ENCODE measurements at regions not wholly inside any gene's neighbourhood (a gene's known extent, or its start where the extent isn't known, plus 50 kb on each side); places are given as distances from the start of the nearest gene placed in this dataset.

DNA sequence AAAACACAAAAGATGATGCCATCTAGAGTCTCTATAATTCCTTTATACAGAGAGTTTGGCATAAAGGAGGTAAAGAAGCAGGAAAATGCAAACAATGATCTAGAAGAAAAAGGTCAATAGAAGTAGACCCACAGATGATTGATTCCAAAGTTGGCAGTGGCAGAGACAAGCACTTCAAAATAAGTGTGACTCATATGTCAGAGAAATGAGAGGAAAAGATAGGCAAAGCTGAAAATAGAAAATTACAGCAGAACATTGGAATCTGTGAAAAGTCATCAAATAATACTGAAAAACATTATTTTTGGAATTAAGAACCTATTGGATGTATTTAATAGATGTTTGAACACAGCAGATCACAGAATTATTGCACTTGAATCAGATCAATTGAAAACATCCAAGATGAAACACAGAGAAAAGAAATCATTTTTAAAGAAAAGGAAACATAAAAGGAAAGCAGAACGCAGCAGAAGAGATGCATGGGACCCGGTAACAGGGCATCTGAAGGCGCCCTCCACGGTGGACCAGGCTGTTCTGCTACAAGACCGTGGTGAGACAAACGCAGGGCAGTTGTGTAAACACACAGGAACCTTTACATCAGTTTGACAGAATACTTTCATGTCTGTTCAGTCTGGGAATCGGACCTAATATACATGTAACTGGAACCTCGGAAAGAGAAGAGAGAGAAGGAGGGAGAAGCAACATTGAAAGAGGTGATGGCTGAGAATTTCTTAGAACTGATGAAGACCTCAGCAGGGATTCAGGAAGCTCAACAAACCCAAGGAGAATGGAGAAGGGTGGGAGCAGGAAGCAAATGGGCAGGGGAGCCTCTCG is 74.6 kb upstream of the GPC1 start:
- Mint-ChIP-seq H3K27me3 (peaks cover 4 to 6% of the 10 kb centered on the region in 2 donors), H3K4me1 (no peaks in the 10 kb centered on the region), H3K9me3 (peaks cover 6 to 9% (median 7%) of the 10 kb centered on the region in 5 donors), H3K4me3 (no peak overlapping the region), H3K27ac (no peak overlapping the region), H3K36me3 (no peaks in the 10 kb centered on the region)
- no peaks in the 10 kb centered on the region for H3K4me1 ChIP-seq (ENCODE audit: insufficient read depth, low read length)
- POLR2A ChIA-PET = no interaction called here
- H3K9me3 ChIP-seq (ENCODE audit: low read length) = no peaks in the 10 kb centered on the region
- H3K27me3 ChIP-seq (ENCODE audit: insufficient read depth, low read length, poor library complexity, severe bottlenecking) = no peaks in the 10 kb centered on the region
- H3K27ac ChIP-seq (ENCODE audit: low read depth, low read length) = no peak overlapping the region
- DNase-seq = no peak
- no peak overlapping the region for H3K4me3 ChIP-seq (ENCODE audit: low read length)
- CTCF ChIA-PET = no interaction called here
- no peaks in the 10 kb centered on the region for H3K36me3 ChIP-seq (ENCODE audit: insufficient read depth, low read length)

DNA sequence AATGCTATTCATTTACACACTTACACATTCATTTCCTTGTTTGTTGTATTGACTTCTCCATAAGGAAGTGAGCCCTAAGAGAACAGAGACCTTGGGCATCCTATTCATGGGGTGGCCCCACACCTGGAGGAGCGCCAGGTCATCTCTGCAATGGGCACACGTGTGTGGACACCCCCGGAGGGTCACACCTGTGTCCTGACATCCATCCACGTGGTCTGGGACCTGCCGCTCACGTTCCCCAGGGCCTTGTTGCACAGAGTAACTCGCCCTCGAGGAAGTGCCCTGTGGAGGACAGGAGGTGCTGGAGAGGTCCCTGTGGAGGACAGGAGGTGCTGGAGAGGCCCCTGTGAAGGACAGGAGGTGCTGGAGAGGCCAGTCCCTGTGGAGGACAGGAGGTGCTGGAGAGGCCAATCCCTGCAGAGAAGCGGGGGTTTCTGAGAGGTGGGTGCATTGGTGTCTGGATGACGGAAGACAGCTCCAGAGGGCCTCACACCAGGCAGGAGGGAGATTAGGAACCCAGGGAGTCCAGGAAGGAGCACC is 73.2 kb upstream of the GPC1 start:
- ChIA-PET CTCF (no interaction called here), POLR2A (no interaction called here)
- H3K27me3 Mint-ChIP-seq = peaks cover 0 to 1% of the 10 kb centered on the region in 2 donors
- H3K4me1 Mint-ChIP-seq = no peaks in the 10 kb centered on the region
- no peak for DNase-seq
- Histone ChIP-seq H3K9me3 (ENCODE audit: low read length) (no peaks in the 10 kb centered on the region), H3K4me3 (ENCODE audit: low read length) (no peak overlapping the region), H3K27me3 (ENCODE audit: insufficient read depth, low read length, poor library complexity, severe bottlenecking) (no peaks in the 10 kb centered on the region), H3K27ac (ENCODE audit: low read depth, low read length) (no peak overlapping the region), H3K4me1 (ENCODE audit: insufficient read depth, low read length) (no peaks in the 10 kb centered on the region), H3K36me3 (ENCODE audit: insufficient read depth, low read length) (no peaks in the 10 kb centered on the region)
- peaks cover 6 to 9% (median 7%) of the 10 kb centered on the region in 5 donors for H3K9me3 Mint-ChIP-seq
- no peak overlapping the region for H3K27ac Mint-ChIP-seq
- H3K36me3 Mint-ChIP-seq = no peaks in the 10 kb centered on the region
- no peak overlapping the region for H3K4me3 Mint-ChIP-seq

DNA sequence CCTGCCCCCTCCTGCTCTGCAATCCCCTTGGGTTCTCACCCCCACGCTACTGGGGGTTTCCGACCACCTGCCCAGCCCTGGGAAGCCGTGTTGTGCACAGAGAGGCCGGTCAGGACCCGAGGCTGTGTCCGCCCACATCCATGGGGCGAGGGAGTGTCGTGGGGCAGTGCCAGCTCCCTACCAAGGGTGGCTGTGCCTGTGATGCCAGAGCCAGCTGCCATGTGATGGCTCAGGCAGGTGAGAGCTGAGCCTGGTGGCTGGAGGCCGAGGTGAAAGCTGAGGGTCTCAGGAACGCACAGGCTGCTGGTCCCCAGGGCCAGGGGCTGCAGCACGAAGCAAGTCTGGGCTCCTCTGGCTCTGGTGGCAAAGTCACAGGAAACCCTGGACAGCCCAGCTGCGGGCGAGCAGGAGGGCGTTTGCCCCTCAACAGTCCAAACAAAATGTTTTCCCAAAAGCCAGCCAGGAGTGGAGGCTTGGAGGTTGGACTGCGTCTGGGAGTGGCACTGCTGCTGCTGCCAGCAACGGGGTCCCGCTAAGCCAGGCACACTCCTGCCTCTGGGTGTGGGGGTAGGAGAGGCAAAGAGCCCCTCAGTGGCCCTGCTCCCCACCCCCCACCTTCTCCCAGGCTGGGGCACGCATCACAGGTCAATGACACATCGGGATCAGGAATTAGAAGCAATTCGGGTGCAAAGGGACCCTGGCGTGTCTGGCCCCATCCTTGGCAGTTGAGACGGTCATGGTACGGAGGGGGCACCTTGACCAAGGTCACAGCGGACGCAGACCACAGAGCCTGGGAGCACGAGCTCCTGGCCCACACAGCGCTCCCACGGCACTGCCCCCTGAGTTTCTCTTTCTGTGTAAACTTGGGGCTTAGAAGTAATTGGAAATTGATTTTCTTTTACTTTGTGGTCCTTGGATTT is 72.4 kb upstream of the GPC1 start:
- no peaks in the 10 kb centered on the region for H3K4me1 ChIP-seq (ENCODE audit: insufficient read depth, low read length)
- peaks cover 0 to 1% of the 10 kb centered on the region in 2 donors for H3K27me3 Mint-ChIP-seq
- H3K27me3 ChIP-seq (ENCODE audit: insufficient read depth, low read length, poor library complexity, severe bottlenecking) = no peaks in the 10 kb centered on the region
- H3K9me3 ChIP-seq (ENCODE audit: low read length) = no peaks in the 10 kb centered on the region
- ChIA-PET POLR2A (no interaction called here), CTCF (no interaction called here)
- H3K9me3 Mint-ChIP-seq = peaks cover 6 to 9% (median 7%) of the 10 kb centered on the region in 5 donors
- no peak overlapping the region for H3K4me3 ChIP-seq (ENCODE audit: low read length)
- H3K4me3 Mint-ChIP-seq = no peak overlapping the region
- H3K27ac ChIP-seq (ENCODE audit: low read depth, low read length) = no peak overlapping the region
- no peaks in the 10 kb centered on the region for H3K36me3 Mint-ChIP-seq
- H3K4me1 Mint-ChIP-seq = no peaks in the 10 kb centered on the region
- DNase-seq = no peak
- no peak overlapping the region for H3K27ac Mint-ChIP-seq
- H3K36me3 ChIP-seq (ENCODE audit: insufficient read depth, low read length) = no peaks in the 10 kb centered on the region

DNA sequence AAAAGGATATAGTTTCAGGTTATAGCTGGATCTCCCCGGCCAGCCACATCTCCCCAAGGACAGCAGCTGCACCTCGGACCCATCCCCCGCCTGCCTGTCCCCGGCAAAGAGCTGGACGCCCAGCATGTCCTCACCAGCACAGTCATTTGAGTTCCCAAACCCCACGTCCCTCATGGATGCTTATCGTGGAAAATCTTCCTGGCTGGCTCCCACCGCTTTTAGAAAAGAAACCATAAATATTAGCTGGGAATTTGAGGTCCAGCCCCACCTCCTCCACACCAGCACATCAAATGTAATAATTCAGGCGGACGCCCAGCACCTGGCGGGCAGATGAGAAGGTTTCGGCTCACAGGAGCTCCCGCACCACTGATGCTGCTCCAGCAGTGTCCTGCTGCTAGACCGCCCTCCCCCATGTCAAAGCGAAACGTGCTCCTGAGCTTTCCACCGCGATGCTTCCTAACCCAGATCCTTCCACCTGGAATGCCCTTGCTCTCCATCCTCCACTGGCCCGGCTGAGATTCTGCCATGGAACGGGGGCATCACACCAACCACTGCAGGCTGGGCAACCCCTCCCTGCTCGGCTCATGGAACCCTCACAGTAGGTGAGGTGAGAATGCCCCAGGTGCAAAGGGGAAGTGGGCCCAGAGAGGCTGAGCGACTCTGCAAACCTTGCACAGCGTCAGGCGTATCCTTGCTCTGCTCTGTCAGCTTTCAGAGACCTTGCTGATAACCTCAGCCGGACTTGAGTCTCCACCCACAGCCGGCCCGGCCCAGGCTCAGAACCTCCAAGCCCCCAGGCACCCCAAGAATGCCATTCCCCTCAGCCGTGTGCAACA is 71.5 kb upstream of the GPC1 start:
- Histone ChIP-seq H3K27me3 (ENCODE audit: insufficient read depth, low read length, poor library complexity, severe bottlenecking) (no peaks in the 10 kb centered on the region), H3K4me1 (ENCODE audit: insufficient read depth, low read length) (no peaks in the 10 kb centered on the region), H3K36me3 (ENCODE audit: insufficient read depth, low read length) (no peaks in the 10 kb centered on the region), H3K27ac (ENCODE audit: low read depth, low read length) (no peak overlapping the region), H3K9me3 (ENCODE audit: low read length) (no peaks in the 10 kb centered on the region), H3K4me3 (ENCODE audit: low read length) (no peak overlapping the region)
- ChIA-PET CTCF (no interaction called here), POLR2A (no interaction called here)
- H3K4me1 Mint-ChIP-seq = no peaks in the 10 kb centered on the region
- DNase-seq = no peak
- no peaks in the 10 kb centered on the region for H3K36me3 Mint-ChIP-seq
- H3K4me3 Mint-ChIP-seq = no peak overlapping the region
- H3K27ac Mint-ChIP-seq = no peak overlapping the region
- peaks cover 0 to 1% of the 10 kb centered on the region in 2 donors for H3K27me3 Mint-ChIP-seq
- peaks cover 6 to 9% (median 7%) of the 10 kb centered on the region in 5 donors for H3K9me3 Mint-ChIP-seq

DNA sequence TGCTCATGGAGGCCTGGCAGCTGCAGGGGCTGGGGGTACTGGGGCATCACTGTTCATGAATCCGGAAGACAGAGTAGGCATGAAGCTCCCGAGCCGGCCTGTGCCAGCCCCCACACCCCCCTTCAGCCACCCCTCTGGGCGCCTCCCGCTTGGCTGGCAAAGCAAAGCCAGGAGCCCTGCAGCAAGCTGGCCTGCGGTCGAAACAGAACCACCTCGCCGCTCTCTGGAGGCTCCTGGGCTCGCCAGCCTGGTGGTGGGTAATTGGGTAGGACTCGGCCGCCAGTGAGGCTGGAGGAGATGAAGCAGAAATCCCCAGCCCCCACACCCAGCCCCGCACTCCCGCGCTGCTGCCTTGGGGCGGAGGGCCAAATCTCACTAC is 70.9 kb upstream of the GPC1 start:
- H3K4me1 Mint-ChIP-seq = no peaks in the 10 kb centered on the region
- Histone ChIP-seq H3K27me3 (ENCODE audit: insufficient read depth, low read length, poor library complexity, severe bottlenecking) (no peaks in the 10 kb centered on the region), H3K27ac (ENCODE audit: low read depth, low read length) (no peak overlapping the region), H3K4me1 (ENCODE audit: insufficient read depth, low read length) (no peaks in the 10 kb centered on the region), H3K9me3 (ENCODE audit: low read length) (no peaks in the 10 kb centered on the region), H3K4me3 (ENCODE audit: low read length) (no peak overlapping the region), H3K36me3 (ENCODE audit: insufficient read depth, low read length) (no peaks in the 10 kb centered on the region)
- H3K27ac Mint-ChIP-seq = no peak overlapping the region
- H3K36me3 Mint-ChIP-seq = no peaks in the 10 kb centered on the region
- H3K9me3 Mint-ChIP-seq = peaks cover 6 to 9% (median 7%) of the 10 kb centered on the region in 5 donors
- no peak overlapping the region for H3K4me3 Mint-ChIP-seq
- peaks cover 0 to 1% of the 10 kb centered on the region in 2 donors for H3K27me3 Mint-ChIP-seq
- POLR2A ChIA-PET = no interaction called here
- CTCF ChIA-PET = no interaction called here
- DNase-seq = no peak

DNA sequence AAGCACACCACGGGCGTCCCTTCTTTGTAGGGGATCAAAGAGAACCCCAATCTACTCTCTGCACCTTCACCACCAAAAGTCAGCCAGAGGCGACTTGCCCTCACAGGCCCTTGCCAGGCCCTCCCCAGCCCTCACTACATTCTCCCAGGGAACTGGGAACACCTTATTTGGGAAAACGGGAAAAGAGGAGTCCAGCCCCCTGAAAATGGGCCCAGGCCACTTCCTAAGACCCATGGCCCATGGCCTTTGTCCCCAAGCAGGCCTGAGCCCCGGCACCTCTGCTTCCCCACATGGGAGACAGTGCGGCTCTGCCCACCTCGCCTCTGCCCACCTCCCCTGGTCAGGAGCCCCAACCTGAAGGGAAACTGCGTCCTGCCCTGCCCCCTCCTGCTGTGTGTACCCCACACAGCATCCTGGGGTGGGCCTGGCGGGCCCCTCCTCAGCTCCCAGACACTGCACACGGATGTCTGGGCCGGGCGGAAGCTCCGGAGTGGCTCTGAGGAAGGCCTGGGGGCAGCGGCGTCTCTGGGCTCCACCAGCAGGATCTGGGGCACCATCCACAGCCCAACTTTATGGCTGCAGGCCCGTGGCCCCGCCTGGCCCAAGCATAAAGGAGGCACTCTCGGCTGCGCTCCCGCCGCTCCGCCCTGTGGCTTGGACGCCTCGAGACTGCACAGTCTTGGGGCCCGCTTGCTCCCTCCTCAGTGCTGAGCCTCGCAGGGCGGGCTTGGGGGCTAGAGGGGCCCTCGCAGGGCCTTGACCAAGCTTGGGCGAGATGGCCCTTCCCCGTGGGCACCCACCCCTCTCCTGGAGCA is 70.3 kb upstream of the GPC1 start:
- H3K4me3 Mint-ChIP-seq = no peak overlapping the region
- H3K4me3 ChIP-seq (ENCODE audit: low read length) = no peak overlapping the region
- no peaks in the 10 kb centered on the region for H3K36me3 ChIP-seq (ENCODE audit: insufficient read depth, low read length)
- DNase-seq = no peak
- no peaks in the 10 kb centered on the region for H3K27me3 ChIP-seq (ENCODE audit: insufficient read depth, low read length, poor library complexity, severe bottlenecking)
- H3K27ac ChIP-seq (ENCODE audit: low read depth, low read length) = no peak overlapping the region
- peaks cover 0 to 1% of the 10 kb centered on the region in 2 donors for H3K27me3 Mint-ChIP-seq
- POLR2A ChIA-PET = no interaction called here
- no peaks in the 10 kb centered on the region for H3K36me3 Mint-ChIP-seq
- CTCF ChIA-PET = no interaction called here
- no peak overlapping the region for H3K27ac Mint-ChIP-seq
- H3K9me3 Mint-ChIP-seq = peaks cover 5 to 9% (median 7%) of the 10 kb centered on the region in 5 donors
- H3K9me3 ChIP-seq (ENCODE audit: low read length) = no peaks in the 10 kb centered on the region
- no peaks in the 10 kb centered on the region for H3K4me1 Mint-ChIP-seq
- H3K4me1 ChIP-seq (ENCODE audit: insufficient read depth, low read length) = no peaks in the 10 kb centered on the region

DNA sequence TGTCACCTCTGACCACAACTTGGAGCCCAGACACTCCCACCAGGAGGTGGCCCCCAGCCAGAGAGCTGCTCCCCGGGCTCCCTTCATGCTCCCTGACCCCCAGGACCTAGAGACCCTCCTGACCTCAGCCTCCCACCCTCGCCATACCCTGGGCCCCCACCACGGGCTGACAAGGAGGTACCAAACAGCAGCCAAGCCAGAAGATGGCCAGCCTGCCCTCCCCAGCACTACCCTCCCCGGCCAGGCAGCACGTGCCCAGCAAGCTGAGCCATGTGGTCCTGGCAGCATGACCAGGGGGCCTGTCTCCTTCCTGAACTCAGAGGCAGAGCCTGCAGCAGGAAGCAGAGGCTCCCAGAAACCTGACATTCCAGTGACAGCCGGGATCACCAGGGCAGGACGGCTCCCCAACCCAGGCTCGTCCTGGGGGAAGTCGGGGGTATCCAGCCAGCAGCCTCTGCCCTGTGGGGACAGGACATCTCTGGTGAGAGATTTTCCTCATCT is 69.4 kb upstream of the GPC1 start:
- no peak for DNase-seq
- no peak overlapping the region for H3K27ac ChIP-seq (ENCODE audit: low read depth, low read length)
- H3K9me3 Mint-ChIP-seq = peaks cover 0 to 4% (median 2%) of the 10 kb centered on the region in 5 donors
- ChIA-PET CTCF (no interaction called here), POLR2A (no interaction called here)
- no peaks in the 10 kb centered on the region for H3K36me3 Mint-ChIP-seq
- no peaks in the 10 kb centered on the region for H3K4me1 Mint-ChIP-seq
- no peaks in the 10 kb centered on the region for H3K27me3 ChIP-seq (ENCODE audit: insufficient read depth, low read length, poor library complexity, severe bottlenecking)
- no peak overlapping the region for H3K27ac Mint-ChIP-seq
- no peak overlapping the region for H3K4me3 ChIP-seq (ENCODE audit: low read length)
- H3K27me3 Mint-ChIP-seq = peaks cover 0 to 1% of the 10 kb centered on the region in 2 donors
- H3K36me3 ChIP-seq (ENCODE audit: insufficient read depth, low read length) = no peaks in the 10 kb centered on the region
- H3K4me1 ChIP-seq (ENCODE audit: insufficient read depth, low read length) = no peaks in the 10 kb centered on the region
- no peak overlapping the region for H3K4me3 Mint-ChIP-seq
- no peaks in the 10 kb centered on the region for H3K9me3 ChIP-seq (ENCODE audit: low read length)

All from CD8-positive, alpha-beta memory T cell (primary cell).